AG20443 (cell line): ENCODE measurements at regions not wholly inside any gene's neighbourhood (a gene's known extent, or its start where the extent isn't known, plus 50 kb on each side); places are given as distances from the start of the nearest gene placed in this dataset.

Source experiments
- DNase-seq: peaks from one replicate; pipeline ENCODE4 v3.0.0; 2012; ENCODE audit warnings: low spot score, mixed read lengths

DNA sequence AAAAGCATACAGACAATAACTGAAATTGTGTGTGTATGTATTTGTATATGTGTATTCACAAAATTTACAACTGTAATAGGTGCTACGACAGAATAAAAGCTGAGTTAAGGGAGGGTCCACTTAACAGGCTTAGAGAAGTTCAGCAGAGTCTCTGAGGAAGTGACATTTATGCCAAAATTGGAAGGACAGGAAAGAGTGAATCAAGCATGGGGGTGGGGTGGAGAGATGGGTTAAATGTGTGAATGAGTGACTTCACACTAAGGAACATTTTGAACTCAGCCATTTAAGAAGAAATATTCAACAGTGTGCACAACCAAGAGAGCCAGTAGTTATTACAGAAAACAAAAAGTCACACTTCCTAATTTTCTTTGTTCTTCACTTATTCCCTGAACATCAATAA lies 53.8 kb upstream of the RGS1 start:
- DNase-seq: no peak

DNA sequence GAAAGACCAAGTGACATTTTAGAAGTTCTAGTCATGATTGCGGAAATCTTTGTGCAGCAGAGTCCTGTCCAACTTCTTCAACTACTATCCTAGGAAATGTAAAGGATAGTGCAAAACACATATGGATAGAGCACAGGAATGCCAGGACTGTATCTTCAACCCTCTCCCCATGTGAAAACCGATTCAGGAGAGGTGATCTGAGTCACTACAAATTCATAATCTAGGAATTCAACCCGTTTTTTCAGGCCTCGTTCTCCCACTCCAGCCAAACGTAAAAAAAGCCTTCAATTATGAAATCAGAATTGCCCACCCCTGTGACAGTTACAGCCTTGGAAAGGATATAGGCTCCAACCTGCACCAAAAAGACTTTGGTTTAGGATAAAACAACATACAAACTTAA lies 52.9 kb upstream of the RGS1 start:
- DNase-seq: no peak

DNA sequence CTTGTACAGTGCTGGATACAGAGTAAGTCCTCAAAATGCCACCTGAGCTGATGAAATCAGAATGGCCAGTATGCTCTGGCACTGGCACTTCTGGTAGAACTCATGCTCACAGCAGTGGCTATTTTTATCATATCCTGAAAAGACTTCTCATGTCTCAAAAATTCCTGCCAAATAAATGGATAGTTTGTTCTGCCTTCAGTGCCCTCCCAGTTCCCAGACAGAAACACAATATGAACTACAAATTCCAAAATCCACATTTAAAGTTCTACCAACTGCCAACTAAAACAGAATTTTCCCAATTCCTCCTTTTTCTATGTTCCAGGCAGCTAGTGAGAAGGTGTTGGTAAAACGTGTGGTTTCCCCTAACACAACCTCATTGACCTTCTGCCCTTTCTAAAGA lies 51.4 kb upstream of the RGS1 start:
- peak; percentile 33 for DNase-seq
